Stimulated activated CD4-positive, alpha-beta T cell treated with anti-CD3 and anti-CD28 coated beads, Interleukin-1b, Interleukin-23, amount 100 ng/mL, for 48 hours (primary cell): ENCODE measurements at regions not wholly inside any gene's neighbourhood (a gene's known extent, or its start where the extent isn't known, plus 50 kb on each side); places are given as distances from the start of the nearest gene placed in this dataset.

Experiments
- DNase-seq: peaks from one replicate; pipeline ENCODE4 v3.0.0-alpha.2; 2020

GRCh38 chr4:115418635-115419396 is 305.4 kb upstream of the NDST4 start:
- no peak for DNase-seq

- DNase-seq: no peak
Measured at GRCh38 chr4:115396034-115396433, 282.6 kb upstream of the NDST4 start.

GRCh38 chr4:115376866-115377265 is 263.4 kb upstream of the NDST4 start:
- DNase-seq: no peak

- no peak for DNase-seq
Measured at GRCh38 chr4:115374621-115375020, 261.2 kb upstream of the NDST4 start.

GRCh38 chr4:115370490-115370889 is 257.1 kb upstream of the NDST4 start:
- DNase-seq: no peak

GRCh38 chr4:115370012-115370411 is 256.6 kb upstream of the NDST4 start:
- no peak for DNase-seq

- no peak for DNase-seq
Measured at GRCh38 chr4:115366390-115366789, 253.0 kb upstream of the NDST4 start.

- no peak for DNase-seq
Measured at GRCh38 chr4:115365185-115365584, 251.8 kb upstream of the NDST4 start.

GRCh38 chr4:115361781-115362180 is 248.4 kb upstream of the NDST4 start:
- no peak for DNase-seq

GRCh38 chr4:115360431-115360830 is 247.0 kb upstream of the NDST4 start:
- DNase-seq: no peak

- DNase-seq: no peak
Measured at GRCh38 chr4:115357776-115358175, 244.4 kb upstream of the NDST4 start.

GRCh38 chr4:115356176-115356575 is 242.8 kb upstream of the NDST4 start:
- no peak for DNase-seq

- DNase-seq: no peak
Measured at GRCh38 chr4:115355329-115355728, 241.9 kb upstream of the NDST4 start.

GRCh38 chr4:115353370-115353769 is 239.9 kb upstream of the NDST4 start:
- DNase-seq: no peak

- no peak for DNase-seq
Measured at GRCh38 chr4:115343171-115343570, 229.8 kb upstream of the NDST4 start.

GRCh38 chr4:115334736-115335411 is 221.5 kb upstream of the NDST4 start:
- no peak for DNase-seq

- DNase-seq: no peak
Measured at GRCh38 chr4:115332078-115332477, 218.7 kb upstream of the NDST4 start.

- DNase-seq: no peak
Measured at GRCh38 chr4:115331241-115331640, 217.8 kb upstream of the NDST4 start.

- DNase-seq: no peak
Measured at GRCh38 chr4:115325836-115326235, 212.4 kb upstream of the NDST4 start.

GRCh38 chr4:115323106-115323707 is 209.8 kb upstream of the NDST4 start:
- no peak for DNase-seq

GRCh38 chr4:115315182-115315581 is 201.8 kb upstream of the NDST4 start:
- DNase-seq: no peak

GRCh38 chr4:115310641-115311040 is 197.2 kb upstream of the NDST4 start:
- DNase-seq: no peak

GRCh38 chr4:115294717-115295116 is 181.3 kb upstream of the NDST4 start:
- no peak for DNase-seq

- no peak for DNase-seq
Measured at GRCh38 chr4:115293093-115293462, 179.7 kb upstream of the NDST4 start.
